LoVo (cell line): ENCODE measurements at regions not wholly inside any gene's neighbourhood (a gene's known extent, or its start where the extent isn't known, plus 50 kb on each side); places are given as distances from the start of the nearest gene placed in this dataset.

Experiments
- DNase-seq: peaks from one replicate; pipeline ENCODE4 v3.0.0-alpha.2; 2016; ENCODE audit warnings: low spot score

DNA sequence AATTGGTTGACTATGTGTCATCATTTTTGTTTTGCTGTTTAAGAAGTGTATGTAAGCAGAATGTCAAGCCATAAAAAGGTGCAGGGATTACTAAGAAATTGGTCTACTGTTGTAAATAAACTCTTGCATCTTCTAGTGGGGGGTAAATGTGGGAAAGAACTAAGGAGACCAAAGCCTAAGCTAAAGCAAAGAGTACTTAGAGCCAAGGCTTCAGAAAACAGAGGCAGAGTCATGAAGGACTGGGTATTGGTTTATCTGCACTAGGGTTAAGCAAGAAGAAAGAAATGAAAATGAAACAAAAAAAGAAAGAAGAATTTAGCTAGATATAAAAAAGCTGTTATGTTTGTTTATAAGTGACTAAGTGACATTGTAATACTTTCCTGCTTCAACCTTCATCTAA is 628.1 kb downstream of the METTL15 start:
- DNase-seq, result no peak

DNA sequence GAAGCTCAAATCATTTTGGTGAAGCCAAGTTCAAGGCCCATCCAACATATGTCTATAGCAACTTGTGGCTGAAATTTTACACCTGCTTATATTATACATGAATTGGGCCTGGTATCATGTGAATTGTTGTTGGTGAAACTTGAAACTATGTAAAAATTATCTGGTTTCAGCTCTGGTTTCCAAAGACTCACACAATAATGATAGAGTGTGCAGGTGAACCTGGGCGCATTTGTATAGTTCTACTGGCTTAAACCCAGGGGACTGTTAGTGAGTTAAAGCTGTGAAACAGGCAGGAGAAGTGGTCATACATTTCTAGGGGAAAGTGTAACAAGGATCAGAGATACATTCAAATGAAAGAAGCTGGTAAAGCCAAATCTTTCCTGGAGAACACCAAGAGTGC is 627.3 kb downstream of the METTL15 start:
- no peak for DNase-seq

DNA sequence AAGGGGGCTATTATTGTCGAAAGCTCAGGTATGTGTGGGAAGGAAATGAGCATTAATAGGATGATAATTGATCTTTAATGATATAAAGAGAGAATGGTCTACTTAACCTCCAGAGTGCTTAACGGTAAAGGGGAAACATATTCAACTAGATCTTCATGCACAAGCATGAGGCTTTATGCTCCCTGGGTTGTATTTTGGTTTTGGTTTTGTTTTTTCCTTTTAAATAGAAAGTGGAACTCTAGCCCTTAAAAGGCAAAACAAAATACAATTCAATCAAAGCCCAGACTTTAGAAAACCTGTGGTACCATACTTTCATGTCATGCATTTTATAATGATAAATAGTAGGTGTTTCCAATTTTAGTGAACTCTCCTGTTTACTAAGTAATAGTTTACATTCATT is 622.7 kb downstream of the METTL15 start:
- no peak for DNase-seq

- DNase-seq, result no peak
Observed at GRCh38 chr11:28730336-28730735, 622.1 kb downstream of the METTL15 start.

DNA sequence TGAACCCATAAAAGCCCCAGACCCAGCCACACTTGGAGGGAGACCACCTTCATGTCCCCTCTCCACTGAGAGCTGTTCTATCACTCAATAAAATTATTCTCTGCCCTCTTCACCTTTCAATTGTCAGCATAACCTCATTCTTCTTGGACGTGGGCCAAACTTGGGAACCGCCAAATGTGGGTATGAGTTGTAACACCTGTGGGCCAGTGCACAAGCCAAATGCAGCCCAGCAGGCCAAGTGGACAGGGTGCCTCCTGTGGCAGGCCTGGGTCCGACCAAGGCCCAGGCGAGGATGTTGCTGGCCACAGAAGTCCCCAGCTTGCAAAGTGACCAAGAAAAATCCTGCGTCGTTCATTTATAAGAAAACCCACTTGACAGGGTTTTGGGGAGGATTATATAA is 621.2 kb downstream of the METTL15 start:
- no peak for DNase-seq

DNA sequence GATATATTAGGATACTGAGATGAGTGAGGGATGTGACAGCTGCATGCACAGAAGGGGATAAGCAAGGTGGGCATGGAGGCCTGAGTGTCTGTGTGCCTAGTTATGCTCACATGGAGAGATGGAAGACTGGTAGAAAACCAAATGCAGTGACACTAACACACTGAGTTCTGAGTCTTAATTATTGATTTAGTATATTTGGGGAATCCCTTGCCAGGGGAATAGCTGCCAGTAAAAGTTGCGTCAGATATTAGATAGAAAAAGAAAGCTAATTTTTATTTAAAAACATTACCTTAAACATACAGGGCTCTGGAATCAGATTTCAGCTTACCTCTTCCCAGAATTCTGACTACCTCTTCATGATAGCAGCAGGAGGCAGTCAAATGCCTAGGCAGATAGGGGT is 620.5 kb downstream of the METTL15 start:
- no peak for DNase-seq

- no peak for DNase-seq
Observed at GRCh38 chr11:28727254-28727653, 619.1 kb downstream of the METTL15 start.

GRCh38 chr11:28726432-28726831 is 618.2 kb downstream of the METTL15 start:
- no peak for DNase-seq

- DNase-seq, result no peak
Observed at GRCh38 chr11:28715726-28716125, 607.5 kb downstream of the METTL15 start.

DNA sequence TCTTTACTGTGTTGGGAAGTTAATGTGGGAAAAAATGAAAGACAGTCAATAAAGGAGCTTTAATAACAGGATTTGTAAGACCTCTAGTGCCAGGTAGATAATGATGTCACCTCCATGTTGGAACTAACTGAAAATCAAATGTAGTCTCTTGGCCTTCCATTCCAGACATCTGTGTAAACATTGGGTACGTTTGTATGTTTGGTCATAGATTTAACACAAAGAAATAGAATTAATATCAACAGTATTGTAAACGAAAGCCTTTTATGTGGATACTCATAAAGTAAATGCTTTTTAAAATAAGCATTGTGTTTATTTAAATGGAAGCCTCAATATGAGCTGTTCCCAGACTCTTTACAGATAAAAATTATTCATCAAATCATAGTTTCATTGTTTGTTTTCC is 605.7 kb downstream of the METTL15 start:
- DNase-seq, result no peak

DNA sequence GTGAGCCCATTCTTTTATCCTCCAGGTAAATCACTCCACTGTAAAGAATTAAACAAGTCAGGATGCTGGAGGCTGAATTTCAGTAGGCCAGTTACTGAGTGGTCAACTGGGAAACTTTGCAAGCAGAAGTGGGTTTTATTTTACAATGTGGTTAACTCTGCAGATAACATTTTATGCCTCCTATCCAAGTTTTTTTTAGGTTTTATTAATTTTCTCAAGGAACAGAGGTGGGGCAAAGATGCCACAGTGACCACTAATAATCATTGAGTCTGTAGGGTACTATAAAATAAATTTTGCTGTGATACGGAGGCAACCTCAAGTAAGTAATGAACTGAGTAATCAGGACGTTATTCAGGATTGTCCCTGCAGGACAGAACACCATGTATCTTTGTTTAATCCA is 599.9 kb downstream of the METTL15 start:
- no peak for DNase-seq

DNA sequence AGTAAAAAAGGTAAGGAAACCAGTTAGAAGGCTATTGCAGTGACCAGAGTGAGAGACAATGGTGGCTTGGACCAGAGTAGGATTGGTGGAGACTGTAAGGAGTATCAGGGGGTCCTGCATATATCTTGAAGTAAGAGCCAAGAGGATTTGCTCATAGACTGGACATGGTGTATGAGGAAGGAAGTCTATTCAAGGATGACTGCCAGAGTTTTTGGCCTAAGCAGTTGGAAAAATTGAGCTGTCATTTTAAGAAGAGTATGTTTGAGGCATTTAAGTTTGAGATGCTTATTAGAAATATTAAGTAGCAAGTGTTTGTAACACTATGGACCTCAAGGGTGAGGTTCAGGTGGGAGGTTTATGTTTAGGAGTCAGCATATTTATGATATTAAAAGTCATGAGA is 596.6 kb downstream of the METTL15 start:
- DNase-seq, result no peak

DNA sequence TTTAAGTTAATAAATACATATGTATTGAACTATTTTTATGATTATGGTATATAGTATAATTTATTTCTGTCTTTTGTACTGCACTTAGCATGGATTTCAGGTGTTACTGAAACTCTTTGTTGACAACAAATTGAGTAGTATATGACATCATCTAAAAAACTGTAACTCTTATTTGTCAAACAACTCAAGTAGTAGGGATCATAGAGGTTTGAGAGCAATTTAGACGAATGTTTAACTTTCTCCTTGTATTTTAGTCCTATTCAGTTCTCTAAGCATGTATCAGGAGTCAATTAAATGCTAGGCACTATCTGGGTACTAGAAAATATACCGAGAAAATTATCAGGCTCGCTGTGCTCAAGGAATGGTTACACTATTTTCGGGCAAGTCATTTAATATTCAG is 595.2 kb downstream of the METTL15 start:
- DNase-seq, result no peak

DNA sequence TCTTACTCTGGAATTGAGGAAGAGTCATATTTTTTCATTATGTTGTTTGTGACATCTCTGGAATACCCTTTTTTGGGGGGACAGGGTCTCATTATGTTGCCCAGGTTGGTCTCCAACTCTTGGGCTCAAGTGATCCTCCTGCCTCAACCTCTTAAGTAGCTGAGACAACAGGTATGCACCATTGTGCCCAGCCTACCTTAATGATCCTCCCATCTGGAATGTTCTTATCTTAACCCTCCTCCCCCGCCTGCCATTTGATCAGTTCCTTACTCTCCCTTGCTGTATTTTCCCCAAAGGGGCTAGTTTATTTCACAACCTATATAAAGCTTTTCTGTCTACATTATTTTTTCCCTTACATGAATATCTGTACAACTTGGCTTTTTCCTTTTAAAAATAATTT is 594.7 kb downstream of the METTL15 start:
- no peak for DNase-seq

DNA sequence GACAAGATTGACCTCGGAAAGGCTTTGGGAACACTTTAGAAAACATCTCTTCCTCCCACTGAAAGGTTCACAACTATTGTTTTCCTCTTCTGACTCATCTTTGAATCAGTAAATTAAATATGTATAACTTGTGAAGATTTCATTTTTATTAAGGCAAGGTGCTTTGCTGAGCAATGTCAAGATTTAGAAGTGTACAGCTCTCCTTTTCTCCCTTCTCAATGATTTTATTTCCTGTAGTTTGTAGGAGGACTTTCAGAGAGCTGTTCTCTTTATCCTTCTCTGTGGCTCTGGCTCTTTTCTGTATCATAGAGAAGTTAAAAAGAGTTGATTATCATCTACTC is 594.2 kb downstream of the METTL15 start:
- peak; percentile 3 for DNase-seq

GRCh38 chr11:28701760-28702449 is 593.7 kb downstream of the METTL15 start:
- peak; percentile 63 for DNase-seq

GRCh38 chr11:28699701-28700100 is 591.5 kb downstream of the METTL15 start:
- DNase-seq, result no peak

GRCh38 chr11:28697920-28698827 is 590.0 kb downstream of the METTL15 start:
- peak; percentile 36 for DNase-seq

- no peak for DNase-seq
Observed at GRCh38 chr11:28696591-28696990, 588.4 kb downstream of the METTL15 start.

DNA sequence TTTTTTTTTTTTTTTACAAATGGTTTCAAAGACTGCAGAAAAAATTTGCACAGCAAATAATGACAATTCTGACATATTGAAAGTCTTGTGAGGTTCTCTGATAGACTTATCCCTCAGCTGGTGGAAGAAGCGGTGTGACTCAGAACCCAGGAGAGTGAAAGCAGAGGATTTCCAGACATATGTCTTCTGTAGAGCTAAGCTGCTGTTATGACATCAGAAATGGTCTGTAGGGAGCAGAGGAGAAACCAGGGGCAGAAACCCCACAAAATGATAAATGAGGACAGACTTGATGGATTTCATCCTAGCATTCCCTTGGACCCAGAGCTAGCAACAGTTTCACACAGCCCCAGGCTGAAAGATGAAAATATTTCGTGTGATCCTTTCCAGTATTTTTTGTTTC is 582.6 kb downstream of the METTL15 start:
- DNase-seq, result no peak

DNA sequence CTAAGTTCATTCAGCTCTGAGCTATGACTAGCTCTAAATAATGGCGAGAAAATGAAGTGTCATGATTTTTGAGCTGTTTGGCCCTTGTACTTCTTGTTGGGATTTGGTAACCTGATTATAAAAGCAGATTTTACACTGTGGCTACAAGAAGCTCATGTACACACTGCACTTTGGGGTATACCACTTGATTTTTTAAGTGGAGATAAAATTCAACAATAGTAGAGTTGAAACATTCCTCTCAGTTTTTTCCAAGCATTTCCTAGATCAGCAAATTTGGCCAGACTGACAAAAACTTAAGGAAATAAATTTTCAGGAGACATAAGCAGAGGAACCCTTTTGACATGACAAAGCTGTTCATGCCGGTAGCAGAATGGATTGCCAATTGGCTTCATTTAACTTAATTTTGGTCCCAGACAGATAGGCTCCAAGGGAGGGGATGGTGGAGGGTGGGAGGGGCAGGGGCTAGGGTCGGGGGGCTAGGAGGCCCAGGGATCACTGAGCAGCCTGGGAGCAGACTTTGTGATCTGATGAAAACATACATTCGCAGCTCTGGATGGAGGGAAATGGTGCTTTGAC is 575.9 kb downstream of the METTL15 start:
- DNase-seq, result no peak

DNA sequence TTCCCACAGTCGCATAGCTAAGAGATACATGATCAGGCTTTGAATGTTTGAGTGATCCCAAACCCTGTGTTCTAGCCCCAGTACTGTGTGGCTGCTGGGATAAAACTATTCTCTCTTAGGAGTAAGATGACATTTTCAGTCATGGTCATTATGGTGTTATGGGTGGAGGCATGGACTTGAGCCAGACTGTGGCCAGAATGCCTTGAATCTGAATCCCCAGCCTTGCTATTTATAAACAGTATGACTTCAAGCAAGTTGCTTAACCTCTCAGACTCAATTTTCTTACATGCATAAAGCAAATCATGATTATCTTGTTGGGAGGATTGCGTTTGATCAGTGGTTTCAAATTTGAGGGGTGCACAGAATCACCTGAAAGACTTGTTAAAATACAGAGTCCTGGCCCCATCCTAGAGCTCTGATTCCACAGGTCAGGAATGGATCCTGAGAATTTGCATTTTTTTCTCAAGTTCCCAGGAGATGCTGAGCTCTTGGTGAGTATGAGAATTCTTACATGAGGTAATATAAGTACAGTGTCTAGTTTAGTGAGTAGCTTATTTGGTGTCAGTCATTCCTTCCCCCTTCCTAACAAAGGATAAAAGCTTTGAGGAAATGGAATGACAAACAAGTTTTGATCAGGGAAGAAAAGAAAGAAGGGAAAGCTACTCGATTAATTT is 571.7 kb downstream of the METTL15 start:
- DNase-seq, result peak; percentile 6

- DNase-seq, result no peak
Observed at GRCh38 chr11:28677721-28678120, 569.5 kb downstream of the METTL15 start.
